Lower leg skin (tissue), 3 donors: ENCODE measurements at regions not wholly inside any gene's neighbourhood (a gene's known extent, or its start where the extent isn't known, plus 50 kb on each side); places are given as distances from the start of the nearest gene placed in this dataset.

Experiments used
- CTCF ChIP-seq, 3 donors: fragments of 450-650 bp; IDR thresholded peaks; one replicate each; pipeline ENCODE4 v1.5.1; 2016; ENCODE audit warnings: antibody characterized with exemption in 3 of 3, mild to moderate bottlenecking in 3 of 3, moderate library complexity in 2 of 3
- POLR2A ChIP-seq, 2 donors: fragments of 450-650 bp; IDR thresholded peaks; one replicate each; pipeline ENCODE4 v1.6.1; 2016 to 2017; ENCODE audit warnings: antibody characterized with exemption in 2 of 2, mild to moderate bottlenecking in 1 of 2, moderate library complexity in 1 of 2

- no peak for TF ChIP-seq POLR2A (IDR thresholded peaks at IDR 0.05)
- no peak for TF ChIP-seq CTCF (IDR thresholded peaks at IDR 0.05)
Measured at GRCh38 chr22:44363013-44363979, 50.5 kb upstream of the SHISAL1 start.
